ENCODE measurements at regions not wholly inside any gene's neighbourhood (a gene's known extent, or its start where the extent isn't known, plus 50 kb on each side); places are given as distances from the start of the nearest gene placed in this dataset.

- TF ChIP-seq CTCF (conservative IDR thresholded peaks at IDR 0.05 in 1 of 2, IDR thresholded peaks at IDR 0.05 in 1 of 2; ENCODE audit: extremely low read depth in 1 of 2, insufficient read depth in 1 of 2, low read depth in 1 of 2, low read length in 2 of 2) (no peak), EZH2 (IDR thresholded peaks at IDR 0.05; ENCODE audit: borderline replicate concordance, low read length) (no peak)
These were observed 51.4 kb upstream of the HNRNPU start for GRCh38 chr1:244915736-244916135.

Data from mammary epithelial cell (primary cell).